D721Med (cell line): ENCODE measurements at regions not wholly inside any gene's neighbourhood (a gene's known extent, or its start where the extent isn't known, plus 50 kb on each side); places are given as distances from the start of the nearest gene placed in this dataset.

Experiments
- DNase-seq: peaks from one replicate; pipeline ENCODE4 v3.0.0; 2011; ENCODE audit warnings: low spot score; ENCODE audit not compliant: insufficient read length
- FAIRE-seq: peaks from 2 replicates; lab custom pipeline; 2011; peaks lifted over from hg19 to GRCh38; lab: Jason Lieb, UNC
- CTCF ChIP-seq: IDR thresholded peaks from 2 replicates; pipeline ENCODE4 v1.5.1; 2012; ENCODE audit warnings: mild to moderate bottlenecking, control low read depth; ENCODE audit not compliant: insufficient read depth; ENCODE audit errors: missing control alignments

- no peak for FAIRE-seq
- no peak for TF ChIP-seq CTCF
- no peak for DNase-seq
Measured at GRCh38 chr10:8726779-8727084, 672.2 kb downstream of the GATA3 start.

GRCh38 chr10:8731121-8732095 lies 676.9 kb downstream of the GATA3 start:
- TF ChIP-seq CTCF, result no peak
- no peak for DNase-seq
- FAIRE-seq, result no peak

- DNase-seq (no peak), FAIRE-seq (no peak)
- TF ChIP-seq CTCF, result no peak
Measured at GRCh38 chr10:8738987-8739386, 684.5 kb downstream of the GATA3 start.

GRCh38 chr10:8752146-8752843 lies 697.8 kb downstream of the GATA3 start:
- FAIRE-seq (no peak), DNase-seq (no peak)
- TF ChIP-seq CTCF, result no peak

GRCh38 chr10:8758029-8758428 lies 703.5 kb downstream of the GATA3 start:
- DNase-seq, result no peak
- TF ChIP-seq CTCF, result no peak
- FAIRE-seq, result no peak

GRCh38 chr10:8766899-8767298 lies 712.4 kb downstream of the GATA3 start:
- FAIRE-seq (no peak), DNase-seq (no peak)
- TF ChIP-seq CTCF, result no peak

- no peak for DNase-seq
- TF ChIP-seq CTCF, result no peak
- FAIRE-seq, result no peak
Measured at GRCh38 chr10:8767591-8767990, 713.1 kb downstream of the GATA3 start.
